ENCODE measurements at regions not wholly inside any gene's neighbourhood (a gene's known extent, or its start where the extent isn't known, plus 50 kb on each side); places are given as distances from the start of the nearest gene placed in this dataset.

GRCh38 chr4:128386761-128387599 lies 99.4 kb upstream of the PGRMC2 start:
- in situ Hi-C loops (cut with HindIII; ENCODE audit: low sequenced_read_pairs): no loop called here
- peak; percentile 97 for DNase-seq (ENCODE audit: low spot score)

- DNase-seq (ENCODE audit: low spot score): peak; percentile 20
- in situ Hi-C loops (cut with HindIII; ENCODE audit: low sequenced_read_pairs): no loop called here
These were observed 98.2 kb upstream of the PGRMC2 start for GRCh38 chr4:128385683-128386304.

GRCh38 chr4:128384765-128385598 lies 97.4 kb upstream of the PGRMC2 start:
- in situ Hi-C loops (cut with HindIII; ENCODE audit: low sequenced_read_pairs): no loop called here
- no peak for DNase-seq (ENCODE audit: low spot score)

GRCh38 chr4:128384091-128384520 lies 96.5 kb upstream of the PGRMC2 start:
- DNase-seq (ENCODE audit: low spot score): no peak
- in situ Hi-C loops (cut with HindIII; ENCODE audit: low sequenced_read_pairs): no loop called here

- in situ Hi-C loops (cut with HindIII; ENCODE audit: low sequenced_read_pairs): no loop called here
- DNase-seq (ENCODE audit: low spot score): no peak
These were observed 94.3 kb upstream of the PGRMC2 start for GRCh38 chr4:128381748-128382559.

GRCh38 chr4:128380306-128380705 lies 92.7 kb upstream of the PGRMC2 start:
- in situ Hi-C loops (cut with HindIII; ENCODE audit: low sequenced_read_pairs): no loop called here
- no peak for DNase-seq (ENCODE audit: low spot score)

- in situ Hi-C loops (cut with HindIII; ENCODE audit: low sequenced_read_pairs): no loop called here
- no peak for DNase-seq (ENCODE audit: low spot score)
These were observed 92.2 kb upstream of the PGRMC2 start for GRCh38 chr4:128379860-128380259.

- DNase-seq (ENCODE audit: low spot score): no peak
- in situ Hi-C loops (cut with HindIII; ENCODE audit: low sequenced_read_pairs): no loop called here
These were observed 91.1 kb upstream of the PGRMC2 start for GRCh38 chr4:128378668-128379067.

- in situ Hi-C loops (cut with HindIII; ENCODE audit: low sequenced_read_pairs): no loop called here
- DNase-seq (ENCODE audit: low spot score): no peak
These were observed 89.3 kb upstream of the PGRMC2 start for GRCh38 chr4:128376958-128377357.

GRCh38 chr4:128376303-128376702 lies 88.7 kb upstream of the PGRMC2 start:
- in situ Hi-C loops (cut with HindIII; ENCODE audit: low sequenced_read_pairs): no loop called here
- DNase-seq (ENCODE audit: low spot score): no peak

GRCh38 chr4:128373628-128374027 lies 86.0 kb upstream of the PGRMC2 start:
- in situ Hi-C loops (cut with HindIII; ENCODE audit: low sequenced_read_pairs): no loop called here

GRCh38 chr4:128371876-128372275 lies 84.3 kb upstream of the PGRMC2 start:
- in situ Hi-C loops (cut with HindIII; ENCODE audit: low sequenced_read_pairs): no loop called here
- no peak for DNase-seq (ENCODE audit: low spot score)

More at GRCh38 chr4:128373628-128374027, 86.0 kb upstream of the PGRMC2 start:
- no peak for DNase-seq (ENCODE audit: low spot score)

- peak; percentile 20 for DNase-seq (ENCODE audit: low spot score)
- in situ Hi-C loops (cut with HindIII; ENCODE audit: low sequenced_read_pairs): no loop called here
These were observed 83.6 kb upstream of the PGRMC2 start for GRCh38 chr4:128371001-128371777.

- in situ Hi-C loops (cut with HindIII; ENCODE audit: low sequenced_read_pairs): no loop called here
These were observed 78.6 kb upstream of the PGRMC2 start for GRCh38 chr4:128366212-128366611.

GRCh38 chr4:128364565-128364964 lies 77.0 kb upstream of the PGRMC2 start:
- in situ Hi-C loops (cut with HindIII; ENCODE audit: low sequenced_read_pairs): no loop called here
- DNase-seq (ENCODE audit: low spot score): no peak

More at GRCh38 chr4:128366212-128366611, 78.6 kb upstream of the PGRMC2 start:
- no peak for DNase-seq (ENCODE audit: low spot score)

GRCh38 chr4:128363966-128364365 lies 76.4 kb upstream of the PGRMC2 start:
- no peak for DNase-seq (ENCODE audit: low spot score)
- in situ Hi-C loops (cut with HindIII; ENCODE audit: low sequenced_read_pairs): no loop called here

- DNase-seq (ENCODE audit: low spot score): no peak
- in situ Hi-C loops (cut with HindIII; ENCODE audit: low sequenced_read_pairs): no loop called here
These were observed 75.1 kb upstream of the PGRMC2 start for GRCh38 chr4:128362760-128363159.

GRCh38 chr4:128359422-128359821 lies 71.8 kb upstream of the PGRMC2 start:
- in situ Hi-C loops (cut with HindIII; ENCODE audit: low sequenced_read_pairs): no loop called here
- DNase-seq (ENCODE audit: low spot score): no peak
